Spleen (tissue), 11 donors: ENCODE measurements at regions not wholly inside any gene's neighbourhood (a gene's known extent, or its start where the extent isn't known, plus 50 kb on each side); places are given as distances from the start of the nearest gene placed in this dataset.
A peak's percentile ranks its signal among the peaks of the same experiment; 100 is the strongest.
"Not testable (repeated sequence)": the region's sequence is repeated elsewhere in the genome, so short reads cannot be mapped to it uniquely, and the experiment has no call there.

Experiments
- DNase-seq: peaks from one replicate; pipeline ENCODE4 v3.0.0-alpha.2; 2020
- H3K27ac ChIP-seq, 8 donors: fragments of 200-600 bp; sonication (generic) in 7 of 8; 1 replicate in 4 of 8; 2 replicates in 4 of 8; pipeline versions ENCODE4 v1.5.0 to v1.8.0; 2016 to 2021; ENCODE audit warnings: inconsistent platforms in 4 of 8, mild to moderate bottlenecking in 4 of 8, moderate library complexity in 1 of 8
- H3K27me3 ChIP-seq, 7 donors: fragments of 200-600 bp; sonication (generic) in 6 of 7; replicated peaks in 1 of 7; 1 replicate in 4 of 7; 2 replicates in 3 of 7; pipeline versions ENCODE4 v1.5.0 to v1.8.0; 2016 to 2021; ENCODE audit warnings: inconsistent platforms in 3 of 7, mild to moderate bottlenecking in 1 of 7
- H3K36me3 ChIP-seq, 6 donors: fragments of 200-600 bp; sonication (generic) in 5 of 6; 1 replicate in 4 of 6; 2 replicates in 2 of 6; pipeline versions ENCODE4 v1.5.0 to v1.8.0; 2016 to 2021; ENCODE audit warnings: inconsistent platforms in 2 of 6
- H3K4me1 ChIP-seq, 6 donors: fragments of 200-600 bp; sonication (generic) in 5 of 6; 1 replicate in 3 of 6; 2 replicates in 3 of 6; pipeline versions ENCODE4 v1.5.0 to v1.8.0; 2016 to 2021; ENCODE audit warnings: inconsistent platforms in 3 of 6
- H3K4me3 ChIP-seq, 8 donors: fragments of 200-600 bp; sonication (generic) in 7 of 8; 1 replicate in 4 of 8; 2 replicates in 4 of 8; pipeline versions ENCODE4 v1.5.0 to v1.8.0; 2016 to 2021; ENCODE audit warnings: inconsistent platforms in 4 of 8, mild to moderate bottlenecking in 4 of 8, moderate library complexity in 2 of 8
- H3K9me3 ChIP-seq, 8 donors: fragments of 200-600 bp; sonication (generic) in 7 of 8; 1 replicate in 4 of 8; 2 replicates in 4 of 8; pipeline versions ENCODE4 v1.5.0 to v1.8.0; 2016 to 2021; ENCODE audit warnings: inconsistent platforms in 4 of 8
- CTCF ChIP-seq, 11 experiments: fragments of 200-600 bp in 7 of 11; fragments of 450-650 bp in 4 of 11; sonication (generic) in 4 of 11; IDR thresholded peaks in 8 of 11; conservative IDR thresholded peaks in 3 of 11; 1 replicate in 7 of 11; 2 replicates in 4 of 11; pipeline versions ENCODE4 v1.4.0 to v1.8.0; 2016 to 2021; ENCODE audit warnings: antibody characterized with exemption in 11 of 11, inconsistent platforms in 4 of 11, mild to moderate bottlenecking in 1 of 11
- POLR2A ChIP-seq, 3 donors: fragments of 450-650 bp; IDR thresholded peaks; one replicate each; pipeline ENCODE4 v1.5.1; 2017; ENCODE audit warnings: antibody characterized with exemption in 3 of 3, mild to moderate bottlenecking in 1 of 3
- POLR2AphosphoS5 ChIP-seq, 3 donors: sonication (generic); formaldehyde crosslinking; IDR thresholded peaks; one replicate each; pipeline ENCODE4 v1.5.1; 2017; ENCODE audit warnings: antibody characterized with exemption in 3 of 3
- WGBS, 5 donors: extraction: QIAGEN DNeasy Blood & Tissue Kit in 3 of 5; methylation state at CpG; one replicate each; pipeline versions ENCODE4 v1.1.5 to v1.1.7; 2013 to 2018; 5-methylcytosine and 5-hydroxymethylcytosine counted together
- intact Hi-C: fragments of 100-400 bp; cut with DNase I; formaldehyde crosslinking; loops from one replicate; pipeline ENCODE4 v1.15.0; 2023; ENCODE audit warnings: low total_unique reads
- donor health status: healthy with polysubstance abuse.
- donor health status: DM: no; HTN: no; CAD: no; lungs with moderate emphysema.
- donor health status: DM: no; HTN: no; CAD: no.
- donor health status: Bipolar disorder and iron deficiency.
- donor health status: healthy.
- donor health status: DM: no; HTN: no; CAD: no.
- donor health status: DM: yes; HTN: yes; CAD: no.

GRCh38 chr13:103883698-103884097, 817.5 kb upstream of the SLC10A2 start:
- Histone ChIP-seq H3K27ac (no peak overlapping the region), H3K4me3 (no peak overlapping the region), H3K9me3 (no peaks in the 10 kb centered on the region), H3K27me3 (peaks cover 0 to 3% (median 0%) of the 10 kb centered on the region in 7 donors), H3K36me3 (no peaks in the 10 kb centered on the region), H3K4me1 (no peaks in the 10 kb centered on the region)
- 83 to 89% (median 87%) methylated on average over 8 of the region's 8 CpGs for WGBS, 5 donors
- no peak for DNase-seq
- TF ChIP-seq POLR2AphosphoS5 (IDR thresholded peaks at IDR 0.05) (no peak), POLR2A (IDR thresholded peaks at IDR 0.05) (no peak), CTCF (IDR thresholded peaks at IDR 0.05 in 8 of 11, conservative IDR thresholded peaks at IDR 0.05 in 3 of 11) (no peak)
- intact Hi-C loops: no loop called here

GRCh38 chr13:103883164-103883563, 816.9 kb upstream of the SLC10A2 start:
- DNase-seq: peak; percentile 75
- TF ChIP-seq POLR2A (IDR thresholded peaks at IDR 0.05) (no peak), POLR2AphosphoS5 (IDR thresholded peaks at IDR 0.05) (peak in 1 of 3 donors; percentile 15), CTCF (IDR thresholded peaks at IDR 0.05 in 8 of 11, conservative IDR thresholded peaks at IDR 0.05 in 3 of 11) (peak in 6 of 11 experiments; percentile 12 to 43 (median 32))
- Histone ChIP-seq H3K9me3 (no peaks in the 10 kb centered on the region), H3K4me3 (no peak overlapping the region), H3K27ac (no peak overlapping the region), H3K36me3 (no peaks in the 10 kb centered on the region), H3K27me3 (peaks cover 0 to 3% (median 0%) of the 10 kb centered on the region in 7 donors), H3K4me1 (no peaks in the 10 kb centered on the region)
- 5 to 14% (median 10%) methylated on average over 7 of the region's 7 CpGs for WGBS, 5 donors
- intact Hi-C loops: no loop called here

- H3K36me3 ChIP-seq, H3K4me1 ChIP-seq, H3K4me3 ChIP-seq, H3K9me3 ChIP-seq, H3K27ac ChIP-seq, DNase-seq, intact Hi-C loops, H3K27me3 ChIP-seq: not testable (repeated sequence)
- 92 to 99% (median 95%) methylated on average over 13 of the region's 13 CpGs for WGBS, 5 donors
Observed at GRCh38 chr13:103880146-103880545, 813.9 kb upstream of the SLC10A2 start.

- Histone ChIP-seq H3K4me1 (no peaks in the 10 kb centered on the region), H3K27me3 (peaks cover 0 to 3% (median 0%) of the 10 kb centered on the region in 7 donors), H3K4me3 (no peak overlapping the region), H3K9me3 (no peaks in the 10 kb centered on the region), H3K27ac (no peak overlapping the region), H3K36me3 (no peaks in the 10 kb centered on the region)
- intact Hi-C loops: no loop called here
- no peak for DNase-seq
- 72 to 84% (median 82%) methylated on average over 2 of the region's 2 CpGs for WGBS, 5 donors
- no peak for TF ChIP-seq POLR2A (IDR thresholded peaks at IDR 0.05)
- TF ChIP-seq POLR2AphosphoS5 (IDR thresholded peaks at IDR 0.05): no peak
- no peak for TF ChIP-seq CTCF (IDR thresholded peaks at IDR 0.05 in 8 of 11, conservative IDR thresholded peaks at IDR 0.05 in 3 of 11)
Observed at GRCh38 chr13:103878891-103879605, 812.8 kb upstream of the SLC10A2 start.
